HUES48 (cell line): ENCODE measurements at regions not wholly inside any gene's neighbourhood (a gene's known extent, or its start where the extent isn't known, plus 50 kb on each side); places are given as distances from the start of the nearest gene placed in this dataset.

Source experiments
- H3K27ac ChIP-seq: one replicate; pipeline ENCODE4 v1.7.0; 2013; ENCODE audit warnings: low read depth, low read length, inconsistent platforms
- H3K27me3 ChIP-seq: 2 replicates; pipeline ENCODE4 v1.6.1; 2013; ENCODE audit warnings: mild to moderate bottlenecking, low read length; ENCODE audit not compliant: control insufficient read depth, insufficient read depth
- H3K36me3 ChIP-seq: 2 replicates; pipeline ENCODE4 v1.6.1; 2013; ENCODE audit warnings: low read length; ENCODE audit not compliant: control insufficient read depth, insufficient read depth
- H3K4me1 ChIP-seq: 2 replicates; pipeline ENCODE4 v1.6.1; 2013; ENCODE audit warnings: mild to moderate bottlenecking, low read length; ENCODE audit not compliant: control insufficient read depth, insufficient read depth
- H3K4me3 ChIP-seq: 2 replicates; pipeline ENCODE4 v1.5.1; 2013; ENCODE audit warnings: mild to moderate bottlenecking, low read depth, low read length
- H3K9ac ChIP-seq: 2 replicates; pipeline ENCODE4 v1.6.1; 2013; ENCODE audit warnings: mild to moderate bottlenecking, low read depth, low read length, moderate library complexity
- H3K9me3 ChIP-seq: 2 replicates; pipeline ENCODE4 v1.6.1; 2013; ENCODE audit warnings: low read length; ENCODE audit not compliant: control insufficient read depth, insufficient read depth

- no peaks in the 10 kb centered on the region for H3K9me3 ChIP-seq
- no peaks in the 10 kb centered on the region for H3K27me3 ChIP-seq
- H3K27ac ChIP-seq, result no peak overlapping the region
- no peak overlapping the region for H3K9ac ChIP-seq
- no peaks in the 10 kb centered on the region for H3K4me1 ChIP-seq
- no peaks in the 10 kb centered on the region for H3K36me3 ChIP-seq
- no peak overlapping the region for H3K4me3 ChIP-seq
Measured at GRCh38 chr6:97674802-97675201, 391.8 kb upstream of the MMS22L start.

GRCh38 chr6:97677626-97678025 lies 394.6 kb upstream of the MMS22L start:
- Histone ChIP-seq H3K27me3 (no peaks in the 10 kb centered on the region), H3K4me1 (no peaks in the 10 kb centered on the region)

GRCh38 chr6:97687916-97688315 lies 404.9 kb upstream of the MMS22L start:
- Histone ChIP-seq H3K36me3 (no peaks in the 10 kb centered on the region), H3K9ac (no peak overlapping the region), H3K27ac (no peak overlapping the region), H3K9me3 (no peaks in the 10 kb centered on the region), H3K27me3 (no peaks in the 10 kb centered on the region), H3K4me3 (no peak overlapping the region), H3K4me1 (no peaks in the 10 kb centered on the region)

More at GRCh38 chr6:97677626-97678025, 394.6 kb upstream of the MMS22L start:
- H3K9me3 ChIP-seq, result no peaks in the 10 kb centered on the region
- no peaks in the 10 kb centered on the region for H3K36me3 ChIP-seq
- no peak overlapping the region for H3K27ac ChIP-seq
- no peak overlapping the region for H3K4me3 ChIP-seq
- no peak overlapping the region for H3K9ac ChIP-seq

GRCh38 chr6:97689078-97689754 lies 406.2 kb upstream of the MMS22L start:
- no peak overlapping the region for H3K9ac ChIP-seq
- H3K4me1 ChIP-seq, result no peaks in the 10 kb centered on the region
- no peak overlapping the region for H3K4me3 ChIP-seq
- H3K9me3 ChIP-seq, result no peaks in the 10 kb centered on the region
- H3K36me3 ChIP-seq, result no peaks in the 10 kb centered on the region
- H3K27ac ChIP-seq, result no peak overlapping the region
- no peaks in the 10 kb centered on the region for H3K27me3 ChIP-seq

GRCh38 chr6:97697456-97697855 lies 414.4 kb upstream of the MMS22L start:
- Histone ChIP-seq H3K4me1 (no peaks in the 10 kb centered on the region), H3K9ac (no peak overlapping the region), H3K4me3 (no peak overlapping the region), H3K27ac (no peak overlapping the region), H3K27me3 (no peaks in the 10 kb centered on the region), H3K36me3 (no peaks in the 10 kb centered on the region), H3K9me3 (no peaks in the 10 kb centered on the region)

- Histone ChIP-seq H3K27me3 (no peaks in the 10 kb centered on the region), H3K4me1 (peaks cover 7% of the 10 kb centered on the region), H3K9me3 (no peaks in the 10 kb centered on the region), H3K27ac (no peak overlapping the region), H3K36me3 (no peaks in the 10 kb centered on the region), H3K9ac (no peak overlapping the region), H3K4me3 (no peak overlapping the region)
Measured at GRCh38 chr6:97701801-97702200, 418.8 kb upstream of the MMS22L start.

GRCh38 chr6:97702248-97702647 lies 419.2 kb upstream of the MMS22L start:
- Histone ChIP-seq H3K9me3 (no peaks in the 10 kb centered on the region), H3K27ac (no peak overlapping the region), H3K4me1 (peaks cover 7% of the 10 kb centered on the region), H3K9ac (no peak overlapping the region), H3K27me3 (no peaks in the 10 kb centered on the region), H3K4me3 (no peak overlapping the region), H3K36me3 (no peaks in the 10 kb centered on the region)

GRCh38 chr6:97703661-97704060 lies 420.6 kb upstream of the MMS22L start:
- Histone ChIP-seq H3K27ac (no peak overlapping the region), H3K36me3 (no peaks in the 10 kb centered on the region), H3K9ac (no peak overlapping the region), H3K4me1 (peaks cover 7% of the 10 kb centered on the region), H3K9me3 (no peaks in the 10 kb centered on the region), H3K4me3 (no peak overlapping the region), H3K27me3 (no peaks in the 10 kb centered on the region)

GRCh38 chr6:97705568-97705967 lies 422.6 kb upstream of the MMS22L start:
- H3K36me3 ChIP-seq, result no peaks in the 10 kb centered on the region
- no peak overlapping the region for H3K9ac ChIP-seq
- no peak overlapping the region for H3K27ac ChIP-seq
- H3K4me3 ChIP-seq, result no peak overlapping the region
- H3K9me3 ChIP-seq, result no peaks in the 10 kb centered on the region
- H3K27me3 ChIP-seq, result no peaks in the 10 kb centered on the region
- peaks cover 14% of the 10 kb centered on the region for H3K4me1 ChIP-seq

GRCh38 chr6:97712751-97713150 lies 429.7 kb upstream of the MMS22L start:
- H3K9me3 ChIP-seq, result no peaks in the 10 kb centered on the region
- no peak overlapping the region for H3K4me3 ChIP-seq
- no peaks in the 10 kb centered on the region for H3K36me3 ChIP-seq
- no peak overlapping the region for H3K9ac ChIP-seq
- no peaks in the 10 kb centered on the region for H3K27me3 ChIP-seq
- no peak overlapping the region for H3K27ac ChIP-seq
- H3K4me1 ChIP-seq, result 0 out of 2 replicates have a peak, but pooled peaks cover 8% of the 10 kb centered on the region

GRCh38 chr6:97714772-97715171 lies 431.8 kb upstream of the MMS22L start:
- no peak overlapping the region for H3K9ac ChIP-seq
- no peaks in the 10 kb centered on the region for H3K27me3 ChIP-seq
- no peaks in the 10 kb centered on the region for H3K36me3 ChIP-seq
- H3K9me3 ChIP-seq, result no peaks in the 10 kb centered on the region
- no peak overlapping the region for H3K4me3 ChIP-seq
- H3K27ac ChIP-seq, result no peak overlapping the region
- H3K4me1 ChIP-seq, result 0 out of 2 replicates have a peak, but pooled peaks cover 8% of the 10 kb centered on the region
